ENCODE measurements at regions not wholly inside any gene's neighbourhood (a gene's known extent, or its start where the extent isn't known, plus 50 kb on each side); places are given as distances from the start of the nearest gene placed in this dataset.

GRCh38 chrX:25665431-25665830 lies 472.7 kb upstream of the MAGEB18 start:
- WGBS (ENCODE audit: insufficient coverage): 100% methylated on average over 1 of the region's 4 CpGs
- H3K27ac ChIP-seq (ENCODE audit: insufficient read depth in 1 of 2, low read depth in 1 of 2, low read length in 2 of 2, poor library complexity in 1 of 2, severe bottlenecking in 2 of 2): no peak overlapping the region
- no peaks in the 10 kb centered on the region for H3K27me3 ChIP-seq (replicated peaks in 2 of 5; ENCODE audit: control insufficient read depth in 4 of 5, insufficient read depth in 5 of 5, low read length in 4 of 5)
- ChIA-PET CTCF (no interaction called here), POLR2A (no interaction called here)
- H3K4me1 ChIP-seq (ENCODE audit: control extremely low read depth in 1 of 4, control insufficient read depth in 4 of 4, insufficient read depth in 4 of 4, low read length in 3 of 4): no peaks in the 10 kb centered on the region
- no peaks in the 10 kb centered on the region for H3K9me3 ChIP-seq (ENCODE audit: control extremely low read depth in 1 of 5, control insufficient read depth in 4 of 5, insufficient read depth in 2 of 5, low read depth in 1 of 5, low read length in 4 of 5)
- no peak for DNase-seq
- H3K36me3 ChIP-seq (ENCODE audit: control insufficient read depth in 4 of 4, insufficient read depth in 4 of 4, low read length in 3 of 4): no peaks in the 10 kb centered on the region
- H3K4me3 ChIP-seq (ENCODE audit: control insufficient read depth in 1 of 7, extremely low read depth in 1 of 7, insufficient read depth in 4 of 7, low read depth in 2 of 7, low read length in 6 of 7): no peak overlapping the region

- Histone ChIP-seq H3K4me3 (ENCODE audit: control insufficient read depth in 1 of 7, extremely low read depth in 1 of 7, insufficient read depth in 4 of 7, low read depth in 2 of 7, low read length in 6 of 7) (no peak overlapping the region), H3K9me3 (ENCODE audit: control extremely low read depth in 1 of 5, control insufficient read depth in 4 of 5, insufficient read depth in 2 of 5, low read depth in 1 of 5, low read length in 4 of 5) (no peaks in the 10 kb centered on the region), H3K27ac (ENCODE audit: insufficient read depth in 1 of 2, low read depth in 1 of 2, low read length in 2 of 2, poor library complexity in 1 of 2, severe bottlenecking in 2 of 2) (no peak overlapping the region), H3K27me3 (replicated peaks in 2 of 5; ENCODE audit: control insufficient read depth in 4 of 5, insufficient read depth in 5 of 5, low read length in 4 of 5) (no peaks in the 10 kb centered on the region), H3K36me3 (ENCODE audit: control insufficient read depth in 4 of 4, insufficient read depth in 4 of 4, low read length in 3 of 4) (no peaks in the 10 kb centered on the region), H3K4me1 (ENCODE audit: control extremely low read depth in 1 of 4, control insufficient read depth in 4 of 4, insufficient read depth in 4 of 4, low read length in 3 of 4) (no peaks in the 10 kb centered on the region)
- ChIA-PET POLR2A (no interaction called here), CTCF (no interaction called here)
- no peak for DNase-seq
- no CpG with 5 or more reads among the region's 2 CpGs for WGBS (ENCODE audit: insufficient coverage)
These were observed 470.5 kb upstream of the MAGEB18 start for GRCh38 chrX:25667681-25668080.

GRCh38 chrX:25674776-25675175 lies 463.4 kb upstream of the MAGEB18 start:
- ChIA-PET POLR2A (no interaction called here), CTCF (no interaction called here)
- Histone ChIP-seq H3K27ac (ENCODE audit: insufficient read depth in 1 of 2, low read depth in 1 of 2, low read length in 2 of 2, poor library complexity in 1 of 2, severe bottlenecking in 2 of 2) (no peak overlapping the region), H3K36me3 (ENCODE audit: control insufficient read depth in 4 of 4, insufficient read depth in 4 of 4, low read length in 3 of 4) (no peaks in the 10 kb centered on the region), H3K4me3 (ENCODE audit: control insufficient read depth in 1 of 7, extremely low read depth in 1 of 7, insufficient read depth in 4 of 7, low read depth in 2 of 7, low read length in 6 of 7) (no peak overlapping the region), H3K27me3 (replicated peaks in 2 of 5; ENCODE audit: control insufficient read depth in 4 of 5, insufficient read depth in 5 of 5, low read length in 4 of 5) (peaks cover 0 to 2% (median 0%) of the 10 kb centered on the region in 5 experiments), H3K4me1 (ENCODE audit: control extremely low read depth in 1 of 4, control insufficient read depth in 4 of 4, insufficient read depth in 4 of 4, low read length in 3 of 4) (no peaks in the 10 kb centered on the region), H3K9me3 (ENCODE audit: control extremely low read depth in 1 of 5, control insufficient read depth in 4 of 5, insufficient read depth in 2 of 5, low read depth in 1 of 5, low read length in 4 of 5) (peaks cover 0 to 2% (median 0%) of the 10 kb centered on the region in 5 experiments)
- WGBS (ENCODE audit: insufficient coverage): 87% methylated on average over 2 of the region's 3 CpGs
- no peak for DNase-seq

- H3K4me3 ChIP-seq (ENCODE audit: control insufficient read depth in 1 of 7, extremely low read depth in 1 of 7, insufficient read depth in 4 of 7, low read depth in 2 of 7, low read length in 6 of 7): no peak overlapping the region
- no peak overlapping the region for H3K27ac ChIP-seq (ENCODE audit: insufficient read depth in 1 of 2, low read depth in 1 of 2, low read length in 2 of 2, poor library complexity in 1 of 2, severe bottlenecking in 2 of 2)
- CTCF ChIA-PET: no interaction called here
- H3K27me3 ChIP-seq (replicated peaks in 2 of 5; ENCODE audit: control insufficient read depth in 4 of 5, insufficient read depth in 5 of 5, low read length in 4 of 5): no peaks in the 10 kb centered on the region
- DNase-seq: no peak
- WGBS (ENCODE audit: insufficient coverage): 80% methylated on average over 1 of the region's 1 CpG
- H3K9me3 ChIP-seq (ENCODE audit: control extremely low read depth in 1 of 5, control insufficient read depth in 4 of 5, insufficient read depth in 2 of 5, low read depth in 1 of 5, low read length in 4 of 5): no peaks in the 10 kb centered on the region
- no peaks in the 10 kb centered on the region for H3K4me1 ChIP-seq (ENCODE audit: control extremely low read depth in 1 of 4, control insufficient read depth in 4 of 4, insufficient read depth in 4 of 4, low read length in 3 of 4)
- POLR2A ChIA-PET: no interaction called here
- H3K36me3 ChIP-seq (ENCODE audit: control insufficient read depth in 4 of 4, insufficient read depth in 4 of 4, low read length in 3 of 4): no peaks in the 10 kb centered on the region
These were observed 436.3 kb upstream of the MAGEB18 start for GRCh38 chrX:25701876-25702275.

- Histone ChIP-seq H3K4me1 (ENCODE audit: control extremely low read depth in 1 of 4, control insufficient read depth in 4 of 4, insufficient read depth in 4 of 4, low read length in 3 of 4) (no peaks in the 10 kb centered on the region), H3K36me3 (ENCODE audit: control insufficient read depth in 4 of 4, insufficient read depth in 4 of 4, low read length in 3 of 4) (no peaks in the 10 kb centered on the region), H3K4me3 (ENCODE audit: control insufficient read depth in 1 of 7, extremely low read depth in 1 of 7, insufficient read depth in 4 of 7, low read depth in 2 of 7, low read length in 6 of 7) (no peak overlapping the region), H3K9me3 (ENCODE audit: control extremely low read depth in 1 of 5, control insufficient read depth in 4 of 5, insufficient read depth in 2 of 5, low read depth in 1 of 5, low read length in 4 of 5) (no peaks in the 10 kb centered on the region), H3K27me3 (replicated peaks in 2 of 5; ENCODE audit: control insufficient read depth in 4 of 5, insufficient read depth in 5 of 5, low read length in 4 of 5) (no peaks in the 10 kb centered on the region), H3K27ac (ENCODE audit: insufficient read depth in 1 of 2, low read depth in 1 of 2, low read length in 2 of 2, poor library complexity in 1 of 2, severe bottlenecking in 2 of 2) (no peak overlapping the region)
- WGBS (ENCODE audit: insufficient coverage): no CpG with 5 or more reads among the region's 2 CpGs
- ChIA-PET POLR2A (no interaction called here), CTCF (no interaction called here)
- DNase-seq: no peak
These were observed 421.0 kb upstream of the MAGEB18 start for GRCh38 chrX:25717122-25717521.

- CTCF ChIA-PET: no interaction called here
These were observed 416.6 kb upstream of the MAGEB18 start for GRCh38 chrX:25721564-25721963.

GRCh38 chrX:25726539-25726938 lies 411.6 kb upstream of the MAGEB18 start:
- no peak overlapping the region for H3K27ac ChIP-seq (ENCODE audit: insufficient read depth in 1 of 2, low read depth in 1 of 2, low read length in 2 of 2, poor library complexity in 1 of 2, severe bottlenecking in 2 of 2)
- H3K27me3 ChIP-seq (replicated peaks in 2 of 5; ENCODE audit: control insufficient read depth in 4 of 5, insufficient read depth in 5 of 5, low read length in 4 of 5): no peaks in the 10 kb centered on the region
- ChIA-PET POLR2A (no interaction called here), CTCF (no interaction called here)
- H3K4me3 ChIP-seq (ENCODE audit: control insufficient read depth in 1 of 7, extremely low read depth in 1 of 7, insufficient read depth in 4 of 7, low read depth in 2 of 7, low read length in 6 of 7): no peak overlapping the region
- 100% methylated on average over 1 of the region's 1 CpG for WGBS (ENCODE audit: insufficient coverage)
- DNase-seq: no peak
- H3K9me3 ChIP-seq (ENCODE audit: control extremely low read depth in 1 of 5, control insufficient read depth in 4 of 5, insufficient read depth in 2 of 5, low read depth in 1 of 5, low read length in 4 of 5): no peaks in the 10 kb centered on the region
- no peaks in the 10 kb centered on the region for H3K4me1 ChIP-seq (ENCODE audit: control extremely low read depth in 1 of 4, control insufficient read depth in 4 of 4, insufficient read depth in 4 of 4, low read length in 3 of 4)
- no peaks in the 10 kb centered on the region for H3K36me3 ChIP-seq (ENCODE audit: control insufficient read depth in 4 of 4, insufficient read depth in 4 of 4, low read length in 3 of 4)

More at GRCh38 chrX:25721564-25721963, 416.6 kb upstream of the MAGEB18 start:
- no peaks in the 10 kb centered on the region for H3K27me3 ChIP-seq (replicated peaks in 2 of 5; ENCODE audit: control insufficient read depth in 4 of 5, insufficient read depth in 5 of 5, low read length in 4 of 5)
- H3K36me3 ChIP-seq (ENCODE audit: control insufficient read depth in 4 of 4, insufficient read depth in 4 of 4, low read length in 3 of 4): no peaks in the 10 kb centered on the region
- WGBS (ENCODE audit: insufficient coverage): no CpG with 5 or more reads among the region's 2 CpGs
- POLR2A ChIA-PET: no interaction called here
- H3K9me3 ChIP-seq (ENCODE audit: control extremely low read depth in 1 of 5, control insufficient read depth in 4 of 5, insufficient read depth in 2 of 5, low read depth in 1 of 5, low read length in 4 of 5): no peaks in the 10 kb centered on the region
- H3K4me1 ChIP-seq (ENCODE audit: control extremely low read depth in 1 of 4, control insufficient read depth in 4 of 4, insufficient read depth in 4 of 4, low read length in 3 of 4): no peaks in the 10 kb centered on the region
- no peak overlapping the region for H3K27ac ChIP-seq (ENCODE audit: insufficient read depth in 1 of 2, low read depth in 1 of 2, low read length in 2 of 2, poor library complexity in 1 of 2, severe bottlenecking in 2 of 2)
- no peak for DNase-seq
- no peak overlapping the region for H3K4me3 ChIP-seq (ENCODE audit: control insufficient read depth in 1 of 7, extremely low read depth in 1 of 7, insufficient read depth in 4 of 7, low read depth in 2 of 7, low read length in 6 of 7)
